ENCODE measurements at regions not wholly inside any gene's neighbourhood (a gene's known extent, or its start where the extent isn't known, plus 50 kb on each side); places are given as distances from the start of the nearest gene placed in this dataset.

GRCh38 chr5:142517840-142518239, 168.1 kb downstream of the FGF1 start:
- Histone ChIP-seq H3K9me2 (ENCODE audit: insufficient read depth, low read length) (no peaks in the 10 kb centered on the region), H3K27me3 (ENCODE audit: insufficient read depth, low read depth, low read length) (no peaks in the 10 kb centered on the region), H3K4me2 (ENCODE audit: low read length) (no peak overlapping the region), H3K9me3 (ENCODE audit: low read length) (no peaks in the 10 kb centered on the region), H3K27ac (ENCODE audit: low read length) (no peak overlapping the region), H4K20me1 (ENCODE audit: insufficient read depth) (no peaks in the 10 kb centered on the region), H3K9ac (ENCODE audit: low read length) (no peak overlapping the region), H3K79me2 (replicated peaks; ENCODE audit: insufficient read depth, low read length) (no peaks in the 10 kb centered on the region), H3K4me3 (ENCODE audit: low read length) (no peak overlapping the region), H3K36me3 (ENCODE audit: insufficient read depth, low read length) (no peaks in the 10 kb centered on the region), H3F3A (ENCODE audit: insufficient read depth, low read length, poor library complexity, severe bottlenecking) (no peaks in the 10 kb centered on the region), H2AFZ (ENCODE audit: low read depth, low read length) (no peak overlapping the region)
- no peak for TF ChIP-seq RAD21 (conservative IDR thresholded peaks at IDR 0.05)

- Histone ChIP-seq H3K4me2 (ENCODE audit: low read length) (no peak overlapping the region), H3F3A (ENCODE audit: insufficient read depth, low read length, poor library complexity, severe bottlenecking) (no peaks in the 10 kb centered on the region), H3K27me3 (ENCODE audit: insufficient read depth, low read depth, low read length) (no peaks in the 10 kb centered on the region), H3K36me3 (ENCODE audit: insufficient read depth, low read length) (no peaks in the 10 kb centered on the region), H3K9me2 (ENCODE audit: insufficient read depth, low read length) (no peaks in the 10 kb centered on the region), H3K9ac (ENCODE audit: low read length) (no peak overlapping the region), H3K9me3 (ENCODE audit: low read length) (no peaks in the 10 kb centered on the region), H3K27ac (ENCODE audit: low read length) (no peak overlapping the region), H2AFZ (ENCODE audit: low read depth, low read length) (no peak overlapping the region), H3K4me3 (ENCODE audit: low read length) (no peak overlapping the region), H3K79me2 (replicated peaks; ENCODE audit: insufficient read depth, low read length) (no peaks in the 10 kb centered on the region), H4K20me1 (ENCODE audit: insufficient read depth) (no peaks in the 10 kb centered on the region)
- no peak for TF ChIP-seq RAD21 (conservative IDR thresholded peaks at IDR 0.05)
These were observed 169.2 kb downstream of the FGF1 start for GRCh38 chr5:142516732-142517131.

- Histone ChIP-seq H4K20me1 (ENCODE audit: insufficient read depth) (no peaks in the 10 kb centered on the region), H3K9me3 (ENCODE audit: low read length) (no peaks in the 10 kb centered on the region), H3K9ac (ENCODE audit: low read length) (no peak overlapping the region), H3K4me2 (ENCODE audit: low read length) (no peak overlapping the region), H3F3A (ENCODE audit: insufficient read depth, low read length, poor library complexity, severe bottlenecking) (no peaks in the 10 kb centered on the region), H2AFZ (ENCODE audit: low read depth, low read length) (no peak overlapping the region), H3K27ac (ENCODE audit: low read length) (no peak overlapping the region), H3K9me2 (ENCODE audit: insufficient read depth, low read length) (no peaks in the 10 kb centered on the region), H3K79me2 (replicated peaks; ENCODE audit: insufficient read depth, low read length) (no peaks in the 10 kb centered on the region), H3K27me3 (ENCODE audit: insufficient read depth, low read depth, low read length) (no peaks in the 10 kb centered on the region), H3K36me3 (ENCODE audit: insufficient read depth, low read length) (no peaks in the 10 kb centered on the region), H3K4me3 (ENCODE audit: low read length) (no peak overlapping the region)
- no peak for TF ChIP-seq REST (IDR thresholded peaks at IDR 0.05; ENCODE audit: borderline replicate concordance)
- TF ChIP-seq CTCF (IDR thresholded peaks at IDR 0.05; ENCODE audit: poor library complexity, severe bottlenecking), result no peak
- TF ChIP-seq SMC3 (conservative IDR thresholded peaks at IDR 0.05; ENCODE audit: poor library complexity), result no peak
- no peak for TF ChIP-seq MXI1 (conservative IDR thresholded peaks at IDR 0.05; ENCODE audit: poor library complexity, severe bottlenecking)
- TF ChIP-seq RAD21 (conservative IDR thresholded peaks at IDR 0.05), result no peak
- TF ChIP-seq POLR2AphosphoS5 (IDR thresholded peaks at IDR 0.05), result no peak
- no peak for TF ChIP-seq TAF1 (IDR thresholded peaks at IDR 0.05; ENCODE audit: low read depth)
- TF ChIP-seq EP300 (conservative IDR thresholded peaks at IDR 0.05; ENCODE audit: poor library complexity, severe bottlenecking), result no peak
These were observed 170.9 kb downstream of the FGF1 start for GRCh38 chr5:142515036-142515435.

Measured in neural cell (in vitro differentiated cells).